Gastroesophageal sphincter (tissue), 3 donors: ENCODE measurements at regions not wholly inside any gene's neighbourhood (a gene's known extent, or its start where the extent isn't known, plus 50 kb on each side); places are given as distances from the start of the nearest gene placed in this dataset.

Experiments
- CTCF ChIP-seq, 4 experiments: fragments of 200-600 bp in 2 of 4; fragments of 450-650 bp in 2 of 4; sonication (generic) in 1 of 4; IDR thresholded peaks; one replicate each; pipeline ENCODE4 v1.5.1; 2017 to 2019; ENCODE audit warnings: antibody characterized with exemption in 4 of 4, mild to moderate bottlenecking in 2 of 4, moderate library complexity in 2 of 4
- EP300 ChIP-seq: sonication (generic); formaldehyde crosslinking; IDR thresholded peaks from one replicate; pipeline ENCODE4 v1.6.1; 2017; ENCODE audit warnings: antibody characterized with exemption, mild to moderate bottlenecking
- POLR2AphosphoS5 ChIP-seq: sonication (generic); formaldehyde crosslinking; IDR thresholded peaks from one replicate; pipeline ENCODE4 v1.6.1; 2017; ENCODE audit warnings: antibody characterized with exemption

GRCh38 chr4:41485041-41485440 lies 52.9 kb upstream of the LIMCH1 start:
- TF ChIP-seq CTCF (IDR thresholded peaks at IDR 0.05) (no peak), POLR2AphosphoS5 (no peak), EP300 (no peak)
